ENCODE measurements at regions not wholly inside any gene's neighbourhood (a gene's known extent, or its start where the extent isn't known, plus 50 kb on each side); places are given as distances from the start of the nearest gene placed in this dataset.

DNA sequence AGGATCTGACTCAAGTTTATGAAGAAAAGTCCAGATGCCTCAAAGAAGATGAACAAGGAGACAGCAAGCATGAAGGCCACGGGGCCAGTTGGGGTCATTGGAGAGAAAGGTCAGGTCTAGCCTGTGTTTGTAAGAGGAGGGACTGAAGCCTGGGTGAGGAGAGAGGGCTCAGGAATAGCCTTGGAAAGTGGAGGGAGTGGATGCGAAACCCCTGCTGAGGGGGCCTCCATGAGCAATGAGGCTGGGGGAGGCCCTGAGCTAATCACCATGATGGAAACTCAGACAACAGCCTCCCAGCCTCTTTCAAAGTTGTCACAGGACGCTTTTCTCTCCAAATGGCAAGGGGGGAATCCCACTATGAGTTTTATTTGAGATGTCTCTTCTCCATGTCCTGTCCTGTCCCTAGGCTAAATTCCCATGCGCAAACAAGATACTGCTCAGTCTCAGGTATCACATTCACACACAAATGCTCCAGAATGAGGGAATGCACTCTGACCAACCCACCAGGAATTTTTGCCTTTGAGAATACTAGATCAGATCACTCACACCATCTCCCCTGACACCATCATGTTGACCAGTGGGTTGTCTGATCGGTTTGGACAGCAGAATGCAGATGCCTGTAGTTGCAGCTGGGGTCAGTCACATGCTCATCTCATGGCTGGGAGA is 51.3 kb upstream of the TOP3B start:
- Histone ChIP-seq H3K27ac (no peak overlapping the region), H3K27me3 (ENCODE audit: low read depth) (peaks cover 3% of the 10 kb centered on the region), H3K4me3 (no peak overlapping the region), H3K4me1 (no peaks in the 10 kb centered on the region), H3K9me3 (no peaks in the 10 kb centered on the region), H3K36me3 (no peaks in the 10 kb centered on the region)
- ATAC-seq (no peak), DNase-seq (no peak)
- intact Hi-C loops (cut with DNase I) = no loop called here
- no peak for TF ChIP-seq CTCF (IDR thresholded peaks at IDR 0.05)

DNA sequence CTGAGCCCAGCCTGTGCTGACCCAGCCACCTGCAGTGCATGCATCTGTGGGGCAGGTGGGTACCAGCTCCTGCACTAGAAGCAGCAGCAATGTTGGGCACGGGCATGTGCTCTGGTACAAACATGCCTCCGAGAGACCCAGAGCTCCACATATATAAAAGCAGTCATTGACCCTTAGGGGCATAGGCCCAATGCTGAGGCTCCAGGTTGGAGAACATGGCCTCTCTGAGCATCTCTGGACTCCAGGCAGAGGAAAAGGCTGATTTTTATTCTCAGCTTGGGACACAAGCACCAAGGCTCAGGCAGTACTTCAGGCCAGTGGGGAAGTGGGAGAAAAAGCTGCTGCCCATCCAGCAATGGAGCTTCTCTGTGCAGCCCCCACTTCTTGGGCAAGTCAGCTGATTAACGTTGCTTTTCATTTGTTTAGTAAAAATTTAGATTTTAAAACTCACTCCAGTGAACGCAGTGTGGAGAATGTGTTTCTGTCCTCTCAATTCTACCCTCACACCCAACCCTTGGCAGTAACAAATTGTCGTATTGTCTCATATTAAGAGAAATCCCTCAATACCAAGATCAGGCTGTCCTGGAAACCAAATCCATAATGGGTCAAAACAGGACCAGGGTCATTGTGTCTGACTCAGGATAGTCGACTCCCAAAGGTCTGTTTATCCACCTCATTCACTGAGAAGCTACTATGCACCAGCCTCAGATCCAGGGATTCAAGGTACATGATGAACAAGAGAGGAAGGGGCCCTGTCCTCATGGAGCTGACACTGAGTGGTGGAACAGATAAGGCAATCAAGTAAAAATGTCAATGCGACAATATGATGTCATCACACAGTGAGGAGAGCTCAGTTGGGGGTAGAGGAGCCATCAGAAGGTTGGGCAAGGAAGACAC is 50.6 kb upstream of the TOP3B start:
- intact Hi-C loops (cut with DNase I) = no loop called here
- Histone ChIP-seq H3K36me3 (no peaks in the 10 kb centered on the region), H3K27me3 (ENCODE audit: low read depth) (peaks cover 3% of the 10 kb centered on the region), H3K4me3 (no peak overlapping the region), H3K27ac (no peak overlapping the region), H3K9me3 (no peaks in the 10 kb centered on the region), H3K4me1 (no peaks in the 10 kb centered on the region)
- ATAC-seq (no peak), DNase-seq (no peak)
- TF ChIP-seq CTCF (IDR thresholded peaks at IDR 0.05) = no peak

- H3K36me3 ChIP-seq = no peaks in the 10 kb centered on the region
- H3K27ac ChIP-seq = no peak overlapping the region
- H3K4me3 ChIP-seq = no peak overlapping the region
- TF ChIP-seq CTCF (IDR thresholded peaks at IDR 0.05) = no peak
- DNase-seq (no peak), ATAC-seq (no peak)
- H3K9me3 ChIP-seq = no peaks in the 10 kb centered on the region
- H3K4me1 ChIP-seq = no peaks in the 10 kb centered on the region
- peaks cover 3% of the 10 kb centered on the region for H3K27me3 ChIP-seq (ENCODE audit: low read depth)
- intact Hi-C loops (cut with DNase I) = no loop called here
Observed at GRCh38 chr22:22032099-22032905, 49.7 kb upstream of the TOP3B start.
